Nephron progenitor cell (in vitro differentiated cells): ENCODE measurements at regions not wholly inside any gene's neighbourhood (a gene's known extent, or its start where the extent isn't known, plus 50 kb on each side); places are given as distances from the start of the nearest gene placed in this dataset.

ENCODE experiments used
- DNase-seq: peaks from one replicate; pipeline ENCODE4 v3.0.0; 2021
- H3K27ac Mint-ChIP-seq: 2 replicates; pipeline ENCODE4 v1.8.0; 2021; ENCODE audit warnings: mild to moderate bottlenecking, moderate library complexity, mixed read lengths
- H3K27me3 Mint-ChIP-seq: 2 replicates; pipeline ENCODE4 v1.8.0; 2021; ENCODE audit warnings: mild to moderate bottlenecking, low read depth, mixed read lengths; ENCODE audit not compliant: poor library complexity
- H3K36me3 Mint-ChIP-seq: 2 replicates; pipeline ENCODE4 v1.8.0; 2021; ENCODE audit warnings: low read depth, mixed read lengths
- H3K4me1 Mint-ChIP-seq: 2 replicates; pipeline ENCODE4 v1.8.0; 2021; ENCODE audit warnings: mixed read lengths
- H3K4me3 Mint-ChIP-seq: 2 replicates; pipeline ENCODE4 v1.8.0; 2021; ENCODE audit warnings: mild to moderate bottlenecking, moderate library complexity, mixed read lengths
- H3K9me3 Mint-ChIP-seq: 2 replicates; pipeline ENCODE4 v1.8.0; 2021; ENCODE audit warnings: mild to moderate bottlenecking, moderate library complexity, mixed read lengths
- CTCF ChIP-seq: fragments of 200-600 bp; sonication (generic); IDR thresholded peaks from 2 replicates; pipeline ENCODE4 v1.5.0; 2021; ENCODE audit warnings: antibody characterized with exemption

DNA sequence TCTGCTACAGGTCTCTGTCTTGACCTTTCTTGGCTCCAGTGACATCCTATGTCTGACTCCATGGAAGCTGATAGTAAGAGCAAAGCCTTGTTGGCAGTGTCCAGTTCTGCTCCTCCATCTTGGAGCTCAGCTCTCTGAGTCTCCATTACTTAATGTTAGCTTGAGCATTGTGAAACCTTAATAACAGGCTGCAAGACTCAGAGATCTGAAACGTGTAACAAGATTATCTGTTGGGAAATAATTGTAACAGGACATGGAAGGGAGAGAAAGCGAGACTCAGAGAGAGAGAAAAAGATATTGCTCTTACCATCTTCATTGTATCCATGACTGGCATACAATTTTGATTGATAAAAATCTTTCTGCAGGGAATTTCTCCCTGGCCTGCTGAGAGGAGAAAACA, 1365.7 kb downstream of the AACS start:
- Mint-ChIP-seq H3K27ac (no peak overlapping the region), H3K27me3 (peaks cover 14% of the 10 kb centered on the region), H3K4me3 (no peak overlapping the region), H3K9me3 (peaks cover 12% of the 10 kb centered on the region), H3K36me3 (no peaks in the 10 kb centered on the region), H3K4me1 (peaks cover 4% of the 10 kb centered on the region)
- no peak for DNase-seq
- no peak for TF ChIP-seq CTCF

- no peak for TF ChIP-seq CTCF
- Mint-ChIP-seq H3K4me1 (peaks cover 8% of the 10 kb centered on the region), H3K36me3 (no peaks in the 10 kb centered on the region), H3K9me3 (peaks cover 12% of the 10 kb centered on the region), H3K27me3 (peaks cover 16% of the 10 kb centered on the region), H3K4me3 (no peak overlapping the region), H3K27ac (no peak overlapping the region)
- DNase-seq, result no peak
Observed at GRCh38 chr12:126431767-126432166, 1366.5 kb downstream of the AACS start.

- Mint-ChIP-seq H3K27me3 (peaks cover 16% of the 10 kb centered on the region), H3K4me1 (peaks cover 8% of the 10 kb centered on the region), H3K36me3 (no peaks in the 10 kb centered on the region), H3K27ac (no peak overlapping the region), H3K9me3 (peaks cover 12% of the 10 kb centered on the region), H3K4me3 (no peak overlapping the region)
- no peak for DNase-seq
- no peak for TF ChIP-seq CTCF
Observed at GRCh38 chr12:126432780-126433179, 1367.5 kb downstream of the AACS start.

GRCh38 chr12:126434412-126434985, 1369.3 kb downstream of the AACS start:
- DNase-seq, result no peak
- Mint-ChIP-seq H3K4me3 (no peak overlapping the region), H3K27ac (no peak overlapping the region), H3K9me3 (peaks cover 4% of the 10 kb centered on the region), H3K36me3 (no peaks in the 10 kb centered on the region), H3K27me3 (peaks cover 9% of the 10 kb centered on the region), H3K4me1 (peaks cover 8% of the 10 kb centered on the region)
- TF ChIP-seq CTCF, result no peak

DNA sequence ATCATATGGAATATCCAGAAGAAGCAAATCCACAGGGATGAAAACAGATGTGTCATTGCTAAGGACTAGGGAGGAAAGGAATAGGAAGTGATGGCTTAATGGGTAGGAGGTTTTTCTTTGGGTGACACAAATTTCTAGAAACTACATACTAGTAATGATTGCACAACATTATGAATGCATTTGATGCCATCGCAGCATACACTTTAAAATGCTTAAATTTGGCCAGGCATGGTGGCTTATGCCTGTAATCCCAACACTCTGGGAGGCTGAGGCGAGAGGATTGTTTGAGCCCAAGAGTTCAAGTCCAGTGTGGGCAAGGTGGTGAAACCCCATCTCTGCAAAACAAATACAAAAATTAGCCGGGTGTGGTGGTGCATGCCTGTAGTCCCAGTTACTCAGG, 1370.8 kb downstream of the AACS start:
- Mint-ChIP-seq H3K27ac (no peak overlapping the region), H3K4me1 (peaks cover 8% of the 10 kb centered on the region), H3K9me3 (no peaks in the 10 kb centered on the region), H3K36me3 (no peaks in the 10 kb centered on the region), H3K4me3 (no peak overlapping the region), H3K27me3 (peaks cover 17% of the 10 kb centered on the region)
- no peak for TF ChIP-seq CTCF
- DNase-seq, result no peak

DNA sequence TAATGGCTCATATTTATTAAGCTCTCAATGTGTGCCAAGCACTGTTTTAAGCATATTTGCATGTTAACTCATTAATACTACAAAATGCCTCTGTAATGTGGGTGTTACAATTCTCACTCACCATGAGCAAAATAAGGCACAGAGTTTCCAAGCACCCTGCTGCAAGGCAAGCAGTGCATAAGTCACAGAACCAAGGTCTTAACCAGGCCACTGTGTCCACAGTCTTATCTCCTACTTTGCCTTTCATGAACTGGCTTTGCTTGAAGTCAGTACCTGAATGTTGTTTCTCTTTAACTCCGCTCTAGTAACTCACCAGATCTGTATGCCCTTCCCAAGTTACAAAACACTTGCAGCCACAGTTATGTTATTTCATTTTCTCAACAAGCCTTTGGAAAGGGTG, 1372.7 kb downstream of the AACS start:
- H3K9me3 Mint-ChIP-seq, result no peaks in the 10 kb centered on the region
- no peaks in the 10 kb centered on the region for H3K36me3 Mint-ChIP-seq
- no peak overlapping the region for H3K27ac Mint-ChIP-seq
- no peak overlapping the region for H3K4me3 Mint-ChIP-seq
- peaks cover 8% of the 10 kb centered on the region for H3K4me1 Mint-ChIP-seq
- TF ChIP-seq CTCF, result no peak
- no peak for DNase-seq
- H3K27me3 Mint-ChIP-seq, result peaks cover 15% of the 10 kb centered on the region
